ENCODE measurements at regions not wholly inside any gene's neighbourhood (a gene's known extent, or its start where the extent isn't known, plus 50 kb on each side); places are given as distances from the start of the nearest gene placed in this dataset.

GRCh38 chr12:18923721-18924120, 185.8 kb downstream of the CAPZA3 start:
- no peak for TF ChIP-seq ZFX (IDR thresholded peaks at IDR 0.05)
- TF ChIP-seq CTCF (conservative IDR thresholded peaks at IDR 0.05), result no peak
- H3K27ac ChIP-seq, result no peak overlapping the region

GRCh38 chr12:18926188-18926587, 188.3 kb downstream of the CAPZA3 start:
- TF ChIP-seq CTCF (conservative IDR thresholded peaks at IDR 0.05) (no peak), ZFX (IDR thresholded peaks at IDR 0.05) (no peak)
- H3K27ac ChIP-seq, result no peak overlapping the region

- TF ChIP-seq CTCF (conservative IDR thresholded peaks at IDR 0.05) (no peak), ZFX (IDR thresholded peaks at IDR 0.05) (no peak)
- H3K27ac ChIP-seq, result no peak overlapping the region
These were observed 194.3 kb downstream of the CAPZA3 start for GRCh38 chr12:18932211-18932610.

GRCh38 chr12:18932715-18933114, 194.8 kb downstream of the CAPZA3 start:
- TF ChIP-seq CTCF (conservative IDR thresholded peaks at IDR 0.05) (no peak), ZFX (IDR thresholded peaks at IDR 0.05) (no peak)
- no peak overlapping the region for H3K27ac ChIP-seq

GRCh38 chr12:18935371-18935965, 194.1 kb upstream of the PLEKHA5 start:
- H3K27ac ChIP-seq, result no peak overlapping the region
- TF ChIP-seq CTCF (conservative IDR thresholded peaks at IDR 0.05) (no peak), ZFX (IDR thresholded peaks at IDR 0.05) (no peak)

GRCh38 chr12:18939051-18939450, 190.5 kb upstream of the PLEKHA5 start:
- no peak overlapping the region for H3K27ac ChIP-seq
- TF ChIP-seq ZFX (IDR thresholded peaks at IDR 0.05), result no peak
- no peak for TF ChIP-seq CTCF (conservative IDR thresholded peaks at IDR 0.05)

- TF ChIP-seq ZFX (IDR thresholded peaks at IDR 0.05) (no peak), CTCF (conservative IDR thresholded peaks at IDR 0.05) (no peak)
- no peak overlapping the region for H3K27ac ChIP-seq
These were observed 186.9 kb upstream of the PLEKHA5 start for GRCh38 chr12:18942669-18943068.

All from C4-2B (cell line).